Uterus (tissue), 3 donors: ENCODE measurements at regions not wholly inside any gene's neighbourhood (a gene's known extent, or its start where the extent isn't known, plus 50 kb on each side); places are given as distances from the start of the nearest gene placed in this dataset.
"Not testable (repeated sequence)": the region's sequence is repeated elsewhere in the genome, so short reads cannot be mapped to it uniquely, and the experiment has no call there.

Experiments used
- DNase-seq, 2 donors: peaks; one replicate each; pipeline ENCODE4 v3.0.0-alpha.2; 2019 to 2020
- H3K27ac ChIP-seq, 2 donors: fragments of 200-600 bp; sonication (generic); 1 replicate in 1 of 2; 2 replicates in 1 of 2; pipeline ENCODE4 v1.5.1; 2016 to 2018
- H3K27me3 ChIP-seq, 2 donors: fragments of 200-600 bp; sonication (generic); one replicate each; pipeline ENCODE4 v1.5.1; 2018 to 2019; ENCODE audit warnings: control low read depth in 1 of 2
- H3K36me3 ChIP-seq, 2 donors: fragments of 200-600 bp; sonication (generic); one replicate each; pipeline ENCODE4 v1.5.1; 2019; ENCODE audit warnings: control low read depth in 1 of 2
- H3K4me1 ChIP-seq, 2 donors: fragments of 200-600 bp; sonication (generic); one replicate each; pipeline ENCODE4 v1.5.1; 2018 to 2019; ENCODE audit warnings: control low read depth in 1 of 2
- H3K4me3 ChIP-seq, 2 donors: fragments of 200-600 bp; sonication (generic); 1 replicate in 1 of 2; 2 replicates in 1 of 2; pipeline ENCODE4 v1.5.1; 2018 to 2019; ENCODE audit warnings: mild to moderate bottlenecking in 1 of 2
- H3K9me3 ChIP-seq, 2 donors: fragments of 200-600 bp; sonication (generic); one replicate each; pipeline ENCODE4 v1.5.1; 2019; ENCODE audit warnings: control low read depth in 1 of 2
- POLR2A ChIP-seq, 2 donors: fragments of 450-650 bp; IDR thresholded peaks; one replicate each; pipeline ENCODE4 v1.6.1; 2016; ENCODE audit warnings: antibody characterized with exemption in 2 of 2, mild to moderate bottlenecking in 1 of 2, moderate library complexity in 1 of 2
- intact Hi-C: fragments of 100-400 bp; cut with DNase I; formaldehyde crosslinking; loops from one replicate; pipeline ENCODE4 v1.15.1; 2023; ENCODE audit warnings: low total_unique reads
- TF ChIP-seq, protein P1 (sequence below), 4 experiments: fragments of 200-600 bp in 2 of 4; fragments of 450-650 bp in 2 of 4; sonication (generic) in 2 of 4; IDR thresholded peaks; one replicate each; pipeline ENCODE4 v1.5.1; 2016 to 2019; ENCODE audit warnings: antibody characterized with exemption in 4 of 4, mild to moderate bottlenecking in 2 of 4, moderate library complexity in 1 of 4
- donor health status: DM: yes; HTN: yes; CAD: no.

DNA sequence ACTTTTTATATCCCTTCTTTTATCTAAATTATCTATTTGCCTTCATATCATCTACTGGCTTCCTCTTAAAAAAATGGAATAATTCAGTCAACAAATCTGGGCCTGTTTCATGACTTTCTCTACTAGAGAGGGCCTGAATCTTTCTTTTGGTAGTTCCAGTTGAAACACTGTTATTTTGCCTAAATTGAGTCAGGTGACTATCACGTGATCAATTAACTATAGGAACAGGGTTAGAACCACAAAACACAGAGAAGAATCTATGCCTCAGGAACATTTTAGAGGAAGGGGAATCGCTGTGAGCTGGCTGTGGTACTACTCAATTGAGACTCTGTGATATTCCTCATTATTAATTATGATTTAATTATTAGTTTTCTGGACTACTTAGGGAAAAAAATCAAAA lies 736.7 kb upstream of the PITX2 start:
- Histone ChIP-seq H3K27me3 (no peaks in the 10 kb centered on the region), H3K4me3 (no peak overlapping the region), H3K4me1 (no peaks in the 10 kb centered on the region), H3K27ac (no peak overlapping the region), H3K36me3 (no peaks in the 10 kb centered on the region), H3K9me3 (no peaks in the 10 kb centered on the region)
- DNase-seq: no peak
- TF ChIP-seq POLR2A (IDR thresholded peaks at IDR 0.05): no peak
- TF ChIP-seq, protein P1, sequence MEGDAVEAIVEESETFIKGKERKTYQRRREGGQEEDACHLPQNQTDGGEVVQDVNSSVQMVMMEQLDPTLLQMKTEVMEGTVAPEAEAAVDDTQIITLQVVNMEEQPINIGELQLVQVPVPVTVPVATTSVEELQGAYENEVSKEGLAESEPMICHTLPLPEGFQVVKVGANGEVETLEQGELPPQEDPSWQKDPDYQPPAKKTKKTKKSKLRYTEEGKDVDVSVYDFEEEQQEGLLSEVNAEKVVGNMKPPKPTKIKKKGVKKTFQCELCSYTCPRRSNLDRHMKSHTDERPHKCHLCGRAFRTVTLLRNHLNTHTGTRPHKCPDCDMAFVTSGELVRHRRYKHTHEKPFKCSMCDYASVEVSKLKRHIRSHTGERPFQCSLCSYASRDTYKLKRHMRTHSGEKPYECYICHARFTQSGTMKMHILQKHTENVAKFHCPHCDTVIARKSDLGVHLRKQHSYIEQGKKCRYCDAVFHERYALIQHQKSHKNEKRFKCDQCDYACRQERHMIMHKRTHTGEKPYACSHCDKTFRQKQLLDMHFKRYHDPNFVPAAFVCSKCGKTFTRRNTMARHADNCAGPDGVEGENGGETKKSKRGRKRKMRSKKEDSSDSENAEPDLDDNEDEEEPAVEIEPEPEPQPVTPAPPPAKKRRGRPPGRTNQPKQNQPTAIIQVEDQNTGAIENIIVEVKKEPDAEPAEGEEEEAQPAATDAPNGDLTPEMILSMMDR (IDR thresholded peaks at IDR 0.05): no peak
- intact Hi-C loops: no loop called here

DNA sequence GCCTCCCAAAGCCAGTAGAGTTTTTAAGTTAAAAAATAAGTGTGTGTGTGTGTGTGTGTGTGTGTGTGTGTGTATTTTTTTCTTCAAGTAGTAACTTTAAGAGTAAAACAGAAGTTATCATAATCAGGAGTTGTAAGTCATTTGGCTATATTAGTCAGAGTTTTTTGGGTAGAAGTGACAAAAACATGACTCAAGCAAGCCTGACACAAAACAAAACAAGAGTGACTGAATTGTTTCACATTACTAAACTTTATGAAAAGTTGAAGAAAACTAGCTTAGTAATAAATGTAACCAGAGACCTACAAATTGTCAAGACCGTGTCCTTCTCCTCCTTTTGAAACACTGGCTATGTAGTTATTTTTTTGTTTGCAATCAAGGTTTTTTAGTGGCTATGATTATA lies 738.0 kb upstream of the PITX2 start:
- H3K4me3 ChIP-seq: no peak overlapping the region
- intact Hi-C loops: no loop called here
- DNase-seq: no peak
- no peaks in the 10 kb centered on the region for H3K27me3 ChIP-seq
- TF ChIP-seq, protein P1 (IDR thresholded peaks at IDR 0.05): no peak
- no peak for TF ChIP-seq POLR2A (IDR thresholded peaks at IDR 0.05)
- H3K4me1 ChIP-seq: no peaks in the 10 kb centered on the region
- no peaks in the 10 kb centered on the region for H3K9me3 ChIP-seq
- no peak overlapping the region for H3K27ac ChIP-seq
- H3K36me3 ChIP-seq: no peaks in the 10 kb centered on the region

DNA sequence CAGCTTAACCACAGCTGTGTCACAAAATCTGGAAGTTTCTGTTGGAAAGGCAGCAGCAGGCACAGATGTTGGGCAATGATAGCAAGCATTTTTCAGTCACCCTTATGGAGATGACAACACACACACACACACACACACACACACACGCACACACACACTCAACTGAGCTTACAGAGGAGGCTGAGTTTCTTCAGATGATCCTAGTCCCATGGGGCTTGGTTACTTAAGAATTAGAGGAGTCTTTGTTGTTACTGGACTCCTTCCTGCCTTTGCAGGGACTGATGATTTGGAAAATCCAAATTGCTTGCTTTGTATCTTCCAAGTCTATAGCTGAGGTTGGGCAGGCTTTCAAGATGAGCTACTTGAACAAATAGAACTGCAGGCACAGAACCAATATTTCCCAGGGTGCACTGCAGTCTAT lies 740.1 kb upstream of the PITX2 start:
- Histone ChIP-seq H3K36me3 (no peaks in the 10 kb centered on the region), H3K27ac (no peak overlapping the region), H3K4me3 (no peak overlapping the region), H3K27me3 (no peaks in the 10 kb centered on the region), H3K9me3 (no peaks in the 10 kb centered on the region), H3K4me1 (no peaks in the 10 kb centered on the region)
- no peak for TF ChIP-seq POLR2A (IDR thresholded peaks at IDR 0.05)
- TF ChIP-seq, protein P1 (IDR thresholded peaks at IDR 0.05): no peak
- intact Hi-C loops: no loop called here
- no peak for DNase-seq

DNA sequence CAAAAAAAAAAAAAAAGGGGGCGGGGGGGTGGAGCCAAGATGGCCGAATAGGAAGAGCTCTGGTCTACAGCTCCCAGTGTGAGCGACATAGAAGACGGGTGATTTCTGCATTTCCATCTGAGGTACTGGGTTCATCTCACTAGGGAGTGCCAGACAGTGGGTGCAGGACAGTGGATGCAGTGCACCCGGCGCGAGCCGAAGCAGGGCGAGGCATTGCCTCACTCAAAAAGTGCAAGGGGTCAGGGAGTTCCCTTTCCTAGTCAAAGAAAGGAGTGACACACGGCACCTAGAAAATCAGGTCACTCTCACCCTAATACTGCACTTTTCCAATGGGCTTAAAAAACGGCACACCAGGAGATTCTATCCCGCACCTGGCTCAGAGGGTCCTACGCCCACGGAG lies 755.0 kb upstream of the PITX2 start:
- H3K4me1 ChIP-seq, DNase-seq, H3K27ac ChIP-seq, H3K27me3 ChIP-seq, H3K36me3 ChIP-seq, H3K9me3 ChIP-seq, intact Hi-C loops, H3K4me3 ChIP-seq: not testable (repeated sequence)

DNA sequence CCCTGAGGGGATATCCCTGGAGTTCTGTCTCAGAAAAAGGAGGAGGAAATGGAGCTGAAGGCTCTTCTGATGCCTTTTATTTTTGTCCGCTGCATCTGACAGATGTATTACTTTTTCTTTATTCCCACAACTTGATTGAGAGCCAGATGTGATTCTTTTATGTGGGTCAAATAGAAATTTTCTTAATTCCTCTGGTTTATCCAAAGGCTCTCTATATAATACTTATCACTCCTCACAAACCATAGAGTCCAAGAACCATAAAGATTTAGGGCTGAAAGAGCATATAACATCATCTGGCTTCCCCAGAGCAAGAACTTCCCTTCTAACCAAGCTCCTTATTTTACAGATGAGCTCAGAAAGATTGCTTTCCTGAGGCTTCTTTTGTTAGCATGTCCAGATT lies 756.7 kb upstream of the FAM241A start:
- Histone ChIP-seq H3K4me3 (no peak overlapping the region), H3K9me3 (no peaks in the 10 kb centered on the region), H3K27ac (no peak overlapping the region), H3K36me3 (no peaks in the 10 kb centered on the region), H3K27me3 (no peaks in the 10 kb centered on the region), H3K4me1 (no peaks in the 10 kb centered on the region)
- DNase-seq: no peak
- intact Hi-C loops: no loop called here
- TF ChIP-seq, protein P1 (IDR thresholded peaks at IDR 0.05): no peak
- no peak for TF ChIP-seq POLR2A (IDR thresholded peaks at IDR 0.05)

DNA sequence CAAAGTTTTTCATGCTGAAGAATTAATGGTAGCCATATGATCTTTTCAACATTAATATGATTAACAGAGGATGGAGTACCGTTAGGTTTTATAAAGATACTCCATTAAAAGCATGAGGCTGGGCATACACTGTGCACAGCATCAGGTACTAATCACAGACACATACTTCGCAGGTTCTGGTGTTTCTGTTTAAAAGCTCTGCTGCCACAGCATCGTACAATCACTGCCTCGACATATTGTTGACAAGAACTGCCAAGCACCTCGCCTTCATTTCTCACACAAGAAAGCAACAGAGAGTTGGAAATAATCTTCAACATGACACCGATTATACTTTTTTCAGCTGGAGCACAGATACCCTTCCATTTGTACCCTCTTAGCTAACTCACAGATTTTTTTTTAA lies 753.4 kb upstream of the FAM241A start:
- Histone ChIP-seq H3K27ac (no peak overlapping the region), H3K4me1 (no peaks in the 10 kb centered on the region), H3K27me3 (no peaks in the 10 kb centered on the region), H3K4me3 (no peak overlapping the region), H3K9me3 (no peaks in the 10 kb centered on the region), H3K36me3 (no peaks in the 10 kb centered on the region)
- intact Hi-C loops: no loop called here
- no peak for DNase-seq
- TF ChIP-seq, protein P1 (IDR thresholded peaks at IDR 0.05): no peak
- TF ChIP-seq POLR2A (IDR thresholded peaks at IDR 0.05): no peak
